GM12864 (cell line): ENCODE measurements at regions not wholly inside any gene's neighbourhood (a gene's known extent, or its start where the extent isn't known, plus 50 kb on each side); places are given as distances from the start of the nearest gene placed in this dataset.

ENCODE experiments used
- DNase-seq: peaks from one replicate; pipeline ENCODE4 v3.0.0-alpha.2; 2011; ENCODE audit warnings: low read depth
- H3K4me3 ChIP-seq: 2 replicates; pipeline ENCODE4 v1.5.1; 2011; ENCODE audit warnings: mild to moderate bottlenecking, low read depth, low read length, control low read depth
- CTCF ChIP-seq: IDR thresholded peaks from 2 replicates; pipeline ENCODE4 v1.5.1; 2011; ENCODE audit warnings: low read depth, mild to moderate bottlenecking, moderate library complexity, low read length, control low read depth, inconsistent platforms; ENCODE audit errors: missing control alignments

- DNase-seq, result no peak
- no peak overlapping the region for H3K4me3 ChIP-seq
- no peak for TF ChIP-seq CTCF
Observed at GRCh38 chr11:115682101-115682500, 177.9 kb upstream of the CADM1 start.

GRCh38 chr11:115679945-115680344, 175.7 kb upstream of the CADM1 start:
- TF ChIP-seq CTCF, result no peak
- no peak for DNase-seq
- no peak overlapping the region for H3K4me3 ChIP-seq

- H3K4me3 ChIP-seq, result no peak overlapping the region
- no peak for DNase-seq
- peak; percentile 32 for TF ChIP-seq CTCF
Observed at GRCh38 chr11:115678942-115679341, 174.7 kb upstream of the CADM1 start.

- no peak for TF ChIP-seq CTCF
- no peak for DNase-seq
- no peak overlapping the region for H3K4me3 ChIP-seq
Observed at GRCh38 chr11:115677190-115677589, 173.0 kb upstream of the CADM1 start.

GRCh38 chr11:115676768-115677167, 172.6 kb upstream of the CADM1 start:
- TF ChIP-seq CTCF, result no peak
- no peak for DNase-seq
- no peak overlapping the region for H3K4me3 ChIP-seq

- TF ChIP-seq CTCF, result no peak
- no peak overlapping the region for H3K4me3 ChIP-seq
- DNase-seq, result no peak
Observed at GRCh38 chr11:115676206-115676605, 172.0 kb upstream of the CADM1 start.

- no peak for TF ChIP-seq CTCF
- no peak overlapping the region for H3K4me3 ChIP-seq
- no peak for DNase-seq
Observed at GRCh38 chr11:115674937-115675544, 170.8 kb upstream of the CADM1 start.
